ENCODE measurements at regions not wholly inside any gene's neighbourhood (a gene's known extent, or its start where the extent isn't known, plus 50 kb on each side); places are given as distances from the start of the nearest gene placed in this dataset.

DNA sequence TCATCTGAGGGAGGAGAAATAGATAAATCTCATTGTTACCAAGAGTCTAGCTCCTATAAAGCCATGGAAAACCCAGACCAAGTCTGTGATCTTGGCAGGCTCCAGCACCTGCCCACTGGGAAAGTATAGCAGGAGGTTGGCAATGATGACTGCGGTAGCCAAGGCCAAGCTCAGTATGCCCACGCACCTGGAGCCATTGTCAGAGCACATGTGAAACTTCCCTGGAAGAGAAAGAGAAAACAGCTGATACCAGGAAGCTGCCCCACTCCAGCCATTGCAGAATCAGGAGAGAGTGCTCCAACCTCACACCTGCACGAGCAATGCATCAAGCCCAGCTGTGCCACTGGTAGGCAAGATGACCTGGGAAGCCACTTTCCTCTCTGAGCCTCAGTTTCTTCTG lies 62.2 kb upstream of the HEPHL1 start:
- Histone ChIP-seq H3K27me3 (ENCODE audit: control insufficient read depth in 2 of 2, insufficient read depth in 2 of 2, low read length in 2 of 2) (no peaks in the 10 kb centered on the region), H3K36me3 (ENCODE audit: control insufficient read depth in 2 of 2, extremely low read depth in 1 of 2, insufficient read depth in 2 of 2, low read length in 2 of 2) (no peaks in the 10 kb centered on the region), H3K79me2 (ENCODE audit: control insufficient read depth, insufficient read depth, low read length) (no peaks in the 10 kb centered on the region), H3K4me2 (ENCODE audit: insufficient read depth, low read length) (no peak overlapping the region), H4K20me1 (replicated peaks; ENCODE audit: control insufficient read depth, extremely low read depth, insufficient read depth, low read length) (no peaks in the 10 kb centered on the region), H3K4me1 (ENCODE audit: control insufficient read depth, extremely low read depth, insufficient read depth, low read length) (no peaks in the 10 kb centered on the region), H2AFZ (ENCODE audit: low read depth, low read length) (no peak overlapping the region), H3K4me3 (replicated peaks in 1 of 3; ENCODE audit: insufficient read depth in 1 of 3, low read depth in 1 of 3, low read length in 3 of 3) (no peak overlapping the region), H3K9ac (replicated peaks; ENCODE audit: extremely low read depth, insufficient read depth, low read length) (no peak overlapping the region), H3K9me3 (replicated peaks; ENCODE audit: control insufficient read depth, insufficient read depth, low read length) (no peaks in the 10 kb centered on the region), H3K27ac (ENCODE audit: insufficient read depth, low read depth, low read length) (no peak overlapping the region), H3K9me1 (replicated peaks; ENCODE audit: control insufficient read depth, extremely low read depth, insufficient read depth, low read length) (no peaks in the 10 kb centered on the region)
- no peak for DNase-seq (ENCODE audit: low read depth, low spot score)
- no TSS peak for BruUV-seq (replicated peaks)
- TF ChIP-seq FOS (IDR thresholded peaks at IDR 0.05; ENCODE audit: borderline replicate concordance, insufficient read depth, low read length) (no peak), GATA2 (IDR thresholded peaks at IDR 0.05; ENCODE audit: insufficient read depth, insufficient read length, low read depth, low read length) (no peak), POLR2A (IDR thresholded peaks at IDR 0.05; ENCODE audit: low read depth, low read length) (no peak), MYC (IDR thresholded peaks at IDR 0.05; ENCODE audit: low read depth, low read length) (no peak), MAX (IDR thresholded peaks at IDR 0.05; ENCODE audit: insufficient read depth, insufficient read length) (no peak), JUN (IDR thresholded peaks at IDR 0.05; ENCODE audit: borderline replicate concordance, insufficient read depth, insufficient read length, low read depth) (no peak), CTCF (IDR thresholded peaks at IDR 0.05; ENCODE audit: extremely low read depth in 1 of 2, insufficient read depth in 1 of 2, low read depth in 1 of 2, low read length in 2 of 2) (no peak), POLR2AphosphoS5 (IDR thresholded peaks at IDR 0.05; ENCODE audit: insufficient read depth, low read depth, low read length) (no peak), EZH2 (IDR thresholded peaks at IDR 0.05; ENCODE audit: borderline replicate concordance, low read depth, low read length, severe bottlenecking) (no peak)
- no peak for FAIRE-seq
- CTCF ChIA-PET, result no interaction called here
- intact Hi-C loops (cut with micrococcal nuclease) (no loop called here), dilution Hi-C loops (cut with MboI; ENCODE audit: extremely low pct_ligation_motif_present, low sequenced_read_pairs) (no loop called here)
- POLR2A ChIA-PET, result no interaction called here
